Cerebellar cortex (tissue), 1 donor: ENCODE measurements at regions not wholly inside any gene's neighbourhood (a gene's known extent, or its start where the extent isn't known, plus 50 kb on each side); places are given as distances from the start of the nearest gene placed in this dataset.
A peak's percentile ranks its signal among the peaks of the same experiment; 100 is the strongest.
"Not testable (repeated sequence)": the region's sequence is repeated elsewhere in the genome, so short reads cannot be mapped to it uniquely, and the experiment has no call there.

Experiments
- DNase-seq: peaks from one replicate; pipeline ENCODE4 v3.0.0-alpha.2; 2015; ENCODE audit warnings: low spot score

GRCh38 chr4:11700751-11701226, 272.1 kb upstream of the HS3ST1 start:
- no peak for DNase-seq

DNA sequence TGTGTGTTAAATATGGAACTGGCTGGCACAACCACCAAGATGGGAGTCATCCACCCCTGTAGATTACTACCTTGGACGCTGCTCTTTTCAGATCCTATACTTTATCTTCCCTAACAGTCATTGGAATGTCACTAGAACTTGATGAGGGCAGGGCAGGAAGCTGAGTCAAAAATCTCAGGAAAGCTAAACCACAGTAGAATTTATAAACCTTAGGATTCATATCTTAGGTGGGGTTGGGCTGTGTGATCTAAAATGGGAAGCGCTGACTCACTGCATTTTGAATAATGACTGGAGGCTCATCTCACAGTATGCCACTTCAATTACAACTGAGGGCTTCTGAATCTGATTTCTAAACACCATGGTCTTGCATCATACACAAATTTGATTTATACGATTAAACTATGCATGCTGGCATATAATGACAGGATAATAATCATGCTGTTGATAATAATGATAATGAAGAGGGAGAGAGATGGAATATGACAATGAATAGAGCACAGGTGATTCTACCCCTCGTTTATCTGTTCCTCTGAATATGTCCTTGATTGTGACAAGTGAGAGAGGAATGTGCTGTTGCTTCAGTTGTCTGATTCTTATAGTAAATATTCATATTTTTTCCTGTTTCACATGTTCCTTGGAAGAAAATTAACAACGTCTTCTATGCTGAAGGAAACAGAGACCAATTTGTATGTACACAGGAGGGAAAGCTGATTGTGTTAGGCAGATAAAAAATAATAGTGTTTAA, 270.3 kb upstream of the HS3ST1 start:
- no peak for DNase-seq

- DNase-seq: no peak
These were observed 269.3 kb upstream of the HS3ST1 start for GRCh38 chr4:11698033-11698432.

DNA sequence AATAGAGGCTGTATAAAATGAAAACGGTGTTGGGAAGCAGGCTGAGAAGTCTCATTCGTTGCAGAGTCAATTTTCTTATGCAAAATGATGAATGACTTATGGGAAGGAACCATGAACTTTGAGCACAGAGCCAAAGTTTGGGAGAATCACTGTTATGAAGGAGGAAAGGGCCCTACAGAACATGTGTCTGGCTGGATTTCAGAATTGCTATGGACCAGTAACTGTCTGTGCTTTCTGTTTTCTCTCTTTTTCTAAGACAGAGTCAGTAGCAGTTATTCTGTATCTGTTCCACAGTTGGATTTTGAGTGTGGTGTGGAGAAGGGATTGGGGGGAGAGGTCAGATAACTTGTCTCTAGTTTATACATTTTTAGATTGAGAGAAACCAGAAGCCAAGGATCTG, 265.0 kb upstream of the HS3ST1 start:
- DNase-seq: no peak

DNA sequence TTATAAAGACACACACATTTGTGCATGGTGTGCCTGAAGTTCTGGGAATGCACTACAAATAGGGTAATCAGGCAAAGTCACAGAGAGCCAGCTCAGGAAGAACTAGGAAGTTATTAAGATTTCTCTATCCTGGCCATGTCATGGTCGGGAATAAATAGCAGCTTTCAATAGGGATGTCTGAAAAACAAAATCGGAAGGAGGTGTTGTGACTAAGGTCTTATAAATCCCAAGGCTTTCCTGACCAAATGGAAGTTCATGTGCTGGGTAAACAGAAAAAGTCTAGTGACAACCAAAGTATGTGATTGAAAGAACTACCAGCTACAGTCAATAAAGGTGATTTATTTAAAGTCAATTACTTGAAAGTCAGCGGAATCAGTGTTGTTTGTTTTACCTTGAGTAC, 262.5 kb upstream of the HS3ST1 start:
- DNase-seq: no peak

DNA sequence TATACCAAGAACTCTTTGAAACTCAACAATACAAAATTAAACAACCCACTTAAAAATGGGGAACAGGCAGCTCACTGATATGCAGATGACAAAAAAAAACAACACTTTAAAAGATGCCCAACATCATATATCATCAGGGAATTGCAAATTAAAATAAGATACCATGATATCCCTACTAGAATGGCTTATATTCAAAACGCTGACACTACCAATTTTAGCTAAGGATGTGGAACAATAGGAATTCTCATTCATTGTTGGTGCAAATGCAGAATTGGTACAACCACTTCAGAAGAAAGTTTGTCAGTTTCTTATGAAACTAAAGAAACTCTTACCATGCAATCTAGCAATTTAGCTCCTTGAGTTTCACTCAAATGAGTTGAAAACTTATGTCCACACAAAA, 259.0 kb upstream of the HS3ST1 start:
- DNase-seq: no peak

DNA sequence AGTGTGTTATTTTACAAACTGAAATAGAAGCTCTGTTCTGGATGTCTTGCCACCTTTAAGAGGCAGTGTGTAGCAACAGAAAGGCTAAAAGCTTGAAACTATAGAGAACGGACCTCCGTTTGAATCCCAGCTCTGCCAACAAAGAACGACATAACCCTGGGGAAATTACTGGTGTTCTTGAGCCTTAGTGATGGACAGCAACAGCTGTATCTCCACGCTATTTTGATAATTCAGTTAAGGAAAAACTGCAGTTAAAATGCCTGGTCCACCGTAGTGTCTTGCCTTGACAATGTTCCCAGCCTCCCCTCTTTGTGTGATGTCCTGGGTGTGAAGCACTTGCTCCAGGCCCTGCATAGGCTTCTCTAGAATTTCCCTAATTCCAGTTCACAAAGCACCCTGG, 256.8 kb upstream of the HS3ST1 start:
- no peak for DNase-seq

DNA sequence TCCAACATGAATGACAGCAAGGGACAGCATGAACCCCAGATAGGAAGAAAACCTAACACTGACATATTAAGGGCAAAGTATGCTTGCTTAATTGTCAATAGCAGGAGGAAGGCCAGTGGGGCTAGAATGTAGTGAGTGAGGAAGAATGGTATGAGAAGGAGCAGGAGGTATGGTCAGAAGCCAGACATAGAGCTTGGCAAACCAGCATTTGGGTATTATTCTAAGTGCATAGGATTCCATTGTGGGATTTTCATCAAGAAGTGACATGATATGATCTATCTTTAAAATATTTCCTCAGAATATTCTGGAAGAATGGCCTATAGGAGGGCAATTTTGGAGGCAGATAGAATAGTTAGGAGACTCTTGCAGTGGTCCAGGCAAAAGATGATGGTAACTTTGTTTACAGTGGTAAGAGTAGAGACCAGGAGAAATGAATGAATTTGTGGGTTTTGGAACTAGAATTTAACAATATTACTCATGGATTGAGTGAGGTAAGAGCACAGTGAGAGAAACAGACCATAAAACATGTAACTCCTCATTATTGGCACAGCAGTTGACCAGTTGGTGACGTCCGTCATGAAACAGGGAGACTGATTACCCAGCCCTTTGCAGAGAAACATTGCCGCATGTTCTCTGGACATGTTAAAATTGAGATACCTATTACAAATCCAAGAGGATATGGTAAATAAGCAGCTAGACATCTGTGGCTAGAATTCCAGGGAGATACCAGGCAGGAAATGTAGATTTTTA, 246.5 kb upstream of the HS3ST1 start:
- no peak for DNase-seq

- DNase-seq: no peak
These were observed 241.6 kb upstream of the HS3ST1 start for GRCh38 chr4:11670304-11670703.

DNA sequence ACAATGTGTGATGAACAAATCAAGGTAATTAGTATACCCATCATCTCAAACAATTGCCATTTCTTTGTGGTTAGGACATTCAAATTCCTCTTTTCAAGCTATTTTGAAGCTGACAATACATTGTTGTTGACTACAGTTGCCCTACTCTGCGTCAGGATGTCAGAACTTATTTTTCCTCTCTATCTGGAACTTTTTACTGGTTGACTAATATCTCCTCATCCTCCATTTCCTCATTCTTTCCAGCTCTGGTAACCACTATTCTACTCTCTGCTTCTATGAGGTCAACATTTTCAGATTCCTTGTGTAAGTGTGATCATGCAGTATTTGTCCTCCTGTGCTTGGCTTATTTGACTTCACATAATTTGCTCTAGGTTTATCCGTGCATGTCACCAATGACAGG, 240.5 kb upstream of the HS3ST1 start:
- no peak for DNase-seq

GRCh38 chr4:11663114-11663513, 234.4 kb upstream of the HS3ST1 start:
- no peak for DNase-seq

GRCh38 chr4:11650801-11651596, 222.3 kb upstream of the HS3ST1 start:
- peak; percentile 28 for DNase-seq

GRCh38 chr4:11647433-11647832, 218.7 kb upstream of the HS3ST1 start:
- no peak for DNase-seq

DNA sequence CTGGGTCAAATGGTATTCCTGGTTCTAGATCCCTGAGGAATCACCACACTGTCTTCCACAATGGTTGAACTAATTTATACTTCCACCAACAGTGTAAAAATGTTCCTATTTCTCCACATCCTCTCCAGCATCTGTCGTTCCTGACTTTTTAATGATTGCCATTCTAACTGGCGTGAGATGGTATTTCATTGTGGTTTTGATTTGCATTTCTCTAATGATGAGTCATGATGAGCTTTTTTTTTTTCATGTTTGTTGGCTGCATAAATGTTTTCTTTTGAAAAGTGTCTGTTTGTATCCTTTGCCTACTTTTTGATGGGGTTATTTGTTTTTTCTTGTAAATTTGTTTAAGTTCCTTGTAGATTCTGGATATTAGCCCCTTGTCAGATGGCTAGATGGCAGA, 214.4 kb upstream of the HS3ST1 start:
- not testable (repeated sequence) for DNase-seq

DNA sequence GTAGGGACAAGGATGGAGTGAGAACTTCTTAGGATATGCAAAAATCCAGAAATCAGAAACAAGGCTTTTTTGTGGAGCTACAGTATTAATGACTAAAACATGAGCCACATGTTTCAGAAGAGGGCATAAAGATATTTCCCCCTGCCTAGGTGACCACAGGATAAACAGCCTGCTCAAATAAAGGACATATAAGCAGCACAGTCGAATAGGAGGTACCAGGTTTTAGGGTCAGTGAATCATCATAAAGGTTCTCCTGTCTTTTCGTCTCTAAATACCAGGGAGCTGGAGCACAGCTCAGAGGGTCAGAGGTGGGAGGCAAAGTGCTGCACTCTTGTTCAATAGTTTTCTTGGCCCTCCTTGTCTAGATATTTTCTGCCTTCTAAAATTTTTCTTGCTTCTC, 211.9 kb upstream of the HS3ST1 start:
- no peak for DNase-seq

- DNase-seq: no peak
These were observed 207.9 kb upstream of the HS3ST1 start for GRCh38 chr4:11636551-11636950.

DNA sequence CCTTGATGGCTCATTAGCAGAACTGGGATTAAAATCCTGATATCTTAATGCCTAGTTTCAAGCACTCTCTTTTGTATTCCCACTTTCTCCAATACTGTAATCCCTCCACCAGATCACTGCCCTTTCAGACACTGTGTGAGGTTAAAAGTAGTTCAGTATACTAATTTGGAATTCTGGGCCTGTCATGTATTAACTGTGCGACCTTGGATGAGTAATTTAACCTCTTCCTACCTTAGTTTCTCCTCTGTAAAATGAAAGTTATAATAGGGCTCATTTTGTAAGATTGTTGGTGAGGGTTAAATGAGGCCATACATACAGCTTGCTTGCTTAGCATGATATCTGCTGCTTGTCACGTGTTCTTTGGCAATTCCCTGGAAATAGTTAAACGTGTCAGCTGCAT, 207.3 kb upstream of the HS3ST1 start:
- DNase-seq: no peak

DNA sequence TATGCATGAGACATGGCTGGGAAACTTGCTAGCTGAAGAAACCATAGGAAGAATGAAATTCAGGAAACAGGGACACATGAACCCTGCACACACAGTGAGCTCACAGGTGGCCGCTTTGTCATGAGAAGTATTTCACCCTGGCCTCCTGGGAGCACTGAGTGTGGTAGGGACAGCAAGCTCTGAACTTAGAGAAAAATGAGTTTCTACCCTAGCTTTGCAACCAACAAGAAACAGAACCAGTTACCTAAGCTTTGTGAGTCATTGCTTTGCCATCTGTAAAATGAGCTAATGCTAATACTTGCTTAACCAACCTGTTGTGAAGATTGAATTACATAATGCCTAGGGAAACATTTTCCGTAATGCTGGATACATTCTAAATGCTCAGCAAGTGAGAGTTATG, 206.6 kb upstream of the HS3ST1 start:
- no peak for DNase-seq

GRCh38 chr4:11634283-11634682, 205.6 kb upstream of the HS3ST1 start:
- no peak for DNase-seq

GRCh38 chr4:11633430-11633829, 204.7 kb upstream of the HS3ST1 start:
- no peak for DNase-seq

GRCh38 chr4:11632483-11632882, 203.8 kb upstream of the HS3ST1 start:
- DNase-seq: no peak

DNA sequence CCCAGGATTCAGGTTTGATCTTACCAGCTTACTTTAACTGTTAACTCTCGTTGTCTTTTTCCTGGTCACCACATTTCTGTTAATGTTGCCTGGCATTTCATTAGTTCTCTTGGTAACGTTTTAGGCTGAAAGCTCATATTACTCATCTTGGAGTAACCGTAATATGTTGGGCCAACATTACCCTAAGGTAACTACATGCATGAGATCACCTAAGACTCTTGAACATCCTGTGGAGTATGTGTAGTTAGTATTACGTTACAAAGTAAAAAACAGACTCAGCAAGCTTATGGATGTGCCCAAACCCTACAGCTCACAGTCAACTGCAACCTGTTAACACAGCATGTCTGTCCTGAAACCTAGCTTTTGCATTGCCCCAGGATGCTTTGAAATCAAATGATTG, 203.3 kb upstream of the HS3ST1 start:
- no peak for DNase-seq

DNA sequence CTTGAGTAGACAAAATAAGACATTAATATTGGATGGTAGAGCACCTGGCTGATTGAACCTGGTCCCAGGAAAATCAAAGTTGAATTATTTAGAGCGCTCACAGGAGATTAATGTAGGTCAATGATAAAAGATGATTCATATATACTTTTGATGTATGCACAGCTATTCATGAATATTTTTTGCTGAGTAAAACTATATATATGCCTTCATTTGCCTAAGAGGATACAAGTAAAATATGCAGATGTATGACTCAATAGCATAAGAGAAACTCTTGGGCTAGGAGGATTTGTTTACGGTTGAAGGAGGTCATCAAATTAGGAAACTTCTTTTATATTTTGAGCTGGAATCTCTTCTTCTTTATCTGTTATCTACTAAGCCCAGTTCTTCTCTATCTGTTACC, 202.7 kb upstream of the HS3ST1 start:
- DNase-seq: no peak
